ENCODE measurements at regions not wholly inside any gene's neighbourhood (a gene's known extent, or its start where the extent isn't known, plus 50 kb on each side); places are given as distances from the start of the nearest gene placed in this dataset.

- no peak for TF ChIP-seq CEBPZ (IDR thresholded peaks at IDR 0.05; ENCODE audit: low read depth, low read length)
- no peak for TF ChIP-seq ZNF24 (IDR thresholded peaks at IDR 0.05)
- no peak for TF ChIP-seq JUND (IDR thresholded peaks at IDR 0.05; ENCODE audit: low read depth, low read length)
- TF ChIP-seq, protein P1, sequence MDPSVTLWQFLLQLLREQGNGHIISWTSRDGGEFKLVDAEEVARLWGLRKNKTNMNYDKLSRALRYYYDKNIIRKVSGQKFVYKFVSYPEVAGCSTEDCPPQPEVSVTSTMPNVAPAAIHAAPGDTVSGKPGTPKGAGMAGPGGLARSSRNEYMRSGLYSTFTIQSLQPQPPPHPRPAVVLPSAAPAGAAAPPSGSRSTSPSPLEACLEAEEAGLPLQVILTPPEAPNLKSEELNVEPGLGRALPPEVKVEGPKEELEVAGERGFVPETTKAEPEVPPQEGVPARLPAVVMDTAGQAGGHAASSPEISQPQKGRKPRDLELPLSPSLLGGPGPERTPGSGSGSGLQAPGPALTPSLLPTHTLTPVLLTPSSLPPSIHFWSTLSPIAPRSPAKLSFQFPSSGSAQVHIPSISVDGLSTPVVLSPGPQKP (IDR thresholded peaks at IDR 0.05; ENCODE audit: low read depth, low read length): no peak
- TF ChIP-seq SREBF2 (IDR thresholded peaks at IDR 0.05; ENCODE audit: low read length): no peak
- TF ChIP-seq POLR2AphosphoS2 (IDR thresholded peaks at IDR 0.05; ENCODE audit: low read depth, low read length): no peak
- no peak for TF ChIP-seq RAD21 (IDR thresholded peaks at IDR 0.05; ENCODE audit: insufficient read depth, low read depth, low read length)
- TF ChIP-seq TCF7 (IDR thresholded peaks at IDR 0.05; ENCODE audit: borderline replicate concordance): no peak
Measured at GRCh38 chr2:56084111-56084901, 99.5 kb upstream of the CCDC85A start (continued).

Data from GM12878 (cell line).